Upper lobe of right lung (tissue), 1 donor: ENCODE measurements at regions not wholly inside any gene's neighbourhood (a gene's known extent, or its start where the extent isn't known, plus 50 kb on each side); places are given as distances from the start of the nearest gene placed in this dataset.

Experiments used
- ATAC-seq: fragments of 200-7000 bp; cut with Tn5 transposase; one replicate; pipeline ENCODE4 v1.9.1; 2020; ENCODE audit warnings: mild to moderate bottlenecking, moderate library complexity
- DNase-seq: peaks from one replicate; pipeline ENCODE4 v3.0.0-alpha.2; 2020
- H3K27ac ChIP-seq: fragments of 200-600 bp; one replicate; pipeline ENCODE4 v1.8.0; 2022
- H3K27me3 ChIP-seq: fragments of 200-600 bp; one replicate; pipeline ENCODE4 v1.8.0; 2022; ENCODE audit warnings: mild to moderate bottlenecking
- H3K36me3 ChIP-seq: fragments of 200-600 bp; one replicate; pipeline ENCODE4 v1.8.0; 2022
- H3K4me1 ChIP-seq: fragments of 200-600 bp; one replicate; pipeline ENCODE4 v1.8.0; 2022
- H3K4me3 ChIP-seq: fragments of 200-600 bp; one replicate; pipeline ENCODE4 v1.8.0; 2022; ENCODE audit warnings: mild to moderate bottlenecking
- H3K9me3 ChIP-seq: fragments of 200-600 bp; one replicate; pipeline ENCODE4 v1.8.0; 2022
- intact Hi-C: fragments of 100-400 bp; cut with DNase I; formaldehyde crosslinking; loops from one replicate; pipeline ENCODE4 v1.11.0; 2022
- TF ChIP-seq, protein P1 (sequence below): fragments of 200-600 bp; IDR thresholded peaks from one replicate; pipeline ENCODE4 v1.8.0; 2022; ENCODE audit warnings: antibody characterized with exemption
- donor health status: DM: no; HTN: yes; CAD: no; lungs with severe emphysema.

GRCh38 chr2:12855508-12855907, 138.8 kb downstream of the TRIB2 start:
- DNase-seq (no peak), ATAC-seq (no peak)
- Histone ChIP-seq H3K9me3 (no peaks in the 10 kb centered on the region), H3K27me3 (no peaks in the 10 kb centered on the region), H3K4me1 (peaks cover 4% of the 10 kb centered on the region), H3K27ac (no peak overlapping the region), H3K36me3 (no peaks in the 10 kb centered on the region), H3K4me3 (no peak overlapping the region)
- intact Hi-C loops = no loop called here
- TF ChIP-seq, protein P1, sequence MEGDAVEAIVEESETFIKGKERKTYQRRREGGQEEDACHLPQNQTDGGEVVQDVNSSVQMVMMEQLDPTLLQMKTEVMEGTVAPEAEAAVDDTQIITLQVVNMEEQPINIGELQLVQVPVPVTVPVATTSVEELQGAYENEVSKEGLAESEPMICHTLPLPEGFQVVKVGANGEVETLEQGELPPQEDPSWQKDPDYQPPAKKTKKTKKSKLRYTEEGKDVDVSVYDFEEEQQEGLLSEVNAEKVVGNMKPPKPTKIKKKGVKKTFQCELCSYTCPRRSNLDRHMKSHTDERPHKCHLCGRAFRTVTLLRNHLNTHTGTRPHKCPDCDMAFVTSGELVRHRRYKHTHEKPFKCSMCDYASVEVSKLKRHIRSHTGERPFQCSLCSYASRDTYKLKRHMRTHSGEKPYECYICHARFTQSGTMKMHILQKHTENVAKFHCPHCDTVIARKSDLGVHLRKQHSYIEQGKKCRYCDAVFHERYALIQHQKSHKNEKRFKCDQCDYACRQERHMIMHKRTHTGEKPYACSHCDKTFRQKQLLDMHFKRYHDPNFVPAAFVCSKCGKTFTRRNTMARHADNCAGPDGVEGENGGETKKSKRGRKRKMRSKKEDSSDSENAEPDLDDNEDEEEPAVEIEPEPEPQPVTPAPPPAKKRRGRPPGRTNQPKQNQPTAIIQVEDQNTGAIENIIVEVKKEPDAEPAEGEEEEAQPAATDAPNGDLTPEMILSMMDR = no peak

GRCh38 chr2:12856934-12857601, 140.3 kb downstream of the TRIB2 start:
- TF ChIP-seq, protein P1 = no peak
- Histone ChIP-seq H3K27me3 (no peaks in the 10 kb centered on the region), H3K27ac (no peak overlapping the region), H3K9me3 (no peaks in the 10 kb centered on the region), H3K4me3 (no peak overlapping the region), H3K4me1 (peaks cover 4% of the 10 kb centered on the region), H3K36me3 (no peaks in the 10 kb centered on the region)
- intact Hi-C loops = no loop called here
- DNase-seq (no peak), ATAC-seq (peak; percentile 46)

GRCh38 chr2:12857891-12858290, 141.2 kb downstream of the TRIB2 start:
- no peak for DNase-seq
- no peaks in the 10 kb centered on the region for H3K27me3 ChIP-seq
- H3K27ac ChIP-seq = no peak overlapping the region
- TF ChIP-seq, protein P1 = no peak
- ATAC-seq = no peak
- no peak overlapping the region for H3K4me3 ChIP-seq
- no peaks in the 10 kb centered on the region for H3K36me3 ChIP-seq
- intact Hi-C loops = no loop called here
- H3K4me1 ChIP-seq = peaks cover 4% of the 10 kb centered on the region
- H3K9me3 ChIP-seq = no peaks in the 10 kb centered on the region

DNA sequence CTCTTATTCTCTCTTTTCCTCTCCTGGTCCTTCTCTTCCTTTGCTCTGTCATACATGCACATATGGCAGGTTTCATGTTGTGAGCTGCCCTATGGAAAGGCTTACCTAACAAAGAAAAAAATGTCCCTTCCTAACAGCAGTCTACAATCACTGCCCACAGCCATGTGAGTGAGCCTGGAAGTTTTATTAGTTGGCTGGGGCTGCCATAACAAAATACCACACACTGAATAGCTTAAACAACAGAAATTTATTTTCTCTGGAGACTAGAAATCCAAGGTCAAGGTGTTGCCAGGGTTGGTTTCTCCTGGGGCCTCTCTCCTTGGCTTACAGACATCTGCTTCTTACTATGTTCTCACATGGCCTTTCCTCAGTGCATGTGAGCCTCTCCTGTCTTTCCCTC, 142.1 kb downstream of the TRIB2 start:
- no peak overlapping the region for H3K4me3 ChIP-seq
- ATAC-seq = no peak
- H3K36me3 ChIP-seq = no peaks in the 10 kb centered on the region
- intact Hi-C loops = no loop called here
- H3K4me1 ChIP-seq = peaks cover 4% of the 10 kb centered on the region
- H3K9me3 ChIP-seq = peaks cover 4% of the 10 kb centered on the region
- DNase-seq = no peak
- TF ChIP-seq, protein P1 = no peak
- no peak overlapping the region for H3K27ac ChIP-seq
- no peaks in the 10 kb centered on the region for H3K27me3 ChIP-seq

- Histone ChIP-seq H3K27ac (peak overlapping the region; percentile 55), H3K36me3 (no peaks in the 10 kb centered on the region), H3K27me3 (no peaks in the 10 kb centered on the region), H3K4me1 (peaks cover 4% of the 10 kb centered on the region), H3K9me3 (peaks cover 7% of the 10 kb centered on the region), H3K4me3 (no peak overlapping the region)
- ATAC-seq = no peak
- no peak for DNase-seq
- intact Hi-C loops = no loop called here
- TF ChIP-seq, protein P1 = no peak
Observed at GRCh38 chr2:12861344-12861930, 144.7 kb downstream of the TRIB2 start.
